KMS-11 (cell line): ENCODE measurements at regions not wholly inside any gene's neighbourhood (a gene's known extent, or its start where the extent isn't known, plus 50 kb on each side); places are given as distances from the start of the nearest gene placed in this dataset.
A peak's percentile ranks its signal among the peaks of the same experiment; 100 is the strongest.

Source experiments
- H2AFZ ChIP-seq: fragments of 200-600 bp; sonication (generic); 2 replicates; pipeline ENCODE4 v1.6.1; 2016; ENCODE audit warnings: antibody characterized with exemption, mixed run types, low read depth
- H3K27ac ChIP-seq: fragments of 200-600 bp; sonication (generic); 2 replicates; pipeline ENCODE4 v1.6.1; 2016; ENCODE audit warnings: mild to moderate bottlenecking, mixed run types
- H3K27me3 ChIP-seq: fragments of 200-600 bp; sonication (generic); 2 replicates; pipeline ENCODE4 v1.6.1; 2017; ENCODE audit warnings: mild to moderate bottlenecking, low read depth, mixed run types, moderate library complexity; ENCODE audit not compliant: insufficient read depth
- H3K36me3 ChIP-seq: fragments of 200-600 bp; sonication (generic); 2 replicates; pipeline ENCODE4 v1.6.1; 2017; ENCODE audit warnings: mild to moderate bottlenecking, mixed run types; ENCODE audit not compliant: insufficient read depth
- H3K4me1 ChIP-seq: fragments of 200-600 bp; sonication (generic); 2 replicates; pipeline ENCODE4 v1.6.1; 2016; ENCODE audit warnings: mild to moderate bottlenecking, low read depth, mixed run types; ENCODE audit not compliant: poor library complexity, severe bottlenecking
- H3K4me2 ChIP-seq: fragments of 200-600 bp; sonication (generic); 2 replicates; pipeline ENCODE4 v1.7.0; 2016; ENCODE audit warnings: mild to moderate bottlenecking, mixed run types
- H3K4me3 ChIP-seq: fragments of 200-600 bp; sonication (generic); IDR thresholded peaks from 2 replicates; pipeline ENCODE4 v1.6.1; 2017; ENCODE audit warnings: low read depth, low read length, mixed read lengths; ENCODE audit not compliant: insufficient read depth
- H3K79me2 ChIP-seq: fragments of 200-600 bp; sonication (generic); 2 replicates; pipeline ENCODE4 v1.6.1; 2016; ENCODE audit warnings: low read depth, mixed run types; ENCODE audit not compliant: insufficient read depth
- H3K9ac ChIP-seq: fragments of 200-600 bp; sonication (generic); 2 replicates; pipeline ENCODE4 v1.6.1; 2016; ENCODE audit warnings: mild to moderate bottlenecking, mixed run types
- H4K20me1 ChIP-seq: fragments of 200-600 bp; sonication (generic); 2 replicates; pipeline ENCODE4 v1.6.1; 2016; ENCODE audit warnings: mild to moderate bottlenecking, mixed run types; ENCODE audit not compliant: insufficient read depth
- TF ChIP-seq, protein P1 (sequence below): fragments of 200-600 bp; sonication (generic); conservative IDR thresholded peaks from 2 replicates; pipeline ENCODE4 v1.6.1; 2017; ENCODE audit warnings: low read depth, mild to moderate bottlenecking, antibody characterized with exemption, low read length, moderate library complexity, mixed read lengths

DNA sequence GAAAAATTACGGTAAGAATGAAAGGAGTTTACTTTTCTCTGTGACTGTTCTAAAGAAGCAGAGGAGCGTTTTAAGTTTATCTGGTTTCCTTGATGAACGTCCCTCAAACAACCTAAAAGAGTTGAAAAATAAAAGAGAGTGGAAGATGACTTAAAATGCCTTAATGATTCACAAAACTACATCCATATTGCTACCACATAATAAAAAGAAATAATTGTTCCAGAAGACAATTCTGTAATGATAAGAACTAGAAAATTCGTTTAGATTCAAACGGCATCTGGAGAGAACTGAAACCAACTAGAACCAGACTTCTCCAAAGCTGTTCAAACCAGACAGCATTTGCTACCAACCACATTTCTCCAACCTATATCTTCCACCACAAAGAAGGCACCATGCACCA, 68.1 kb downstream of the TEKT4 start:
- no peak overlapping the region for H3K4me3 ChIP-seq
- H3K9ac ChIP-seq, result no peak overlapping the region
- H4K20me1 ChIP-seq, result no peaks in the 10 kb centered on the region
- no peaks in the 10 kb centered on the region for H3K4me1 ChIP-seq
- no peak overlapping the region for H3K27ac ChIP-seq
- TF ChIP-seq, protein P1, sequence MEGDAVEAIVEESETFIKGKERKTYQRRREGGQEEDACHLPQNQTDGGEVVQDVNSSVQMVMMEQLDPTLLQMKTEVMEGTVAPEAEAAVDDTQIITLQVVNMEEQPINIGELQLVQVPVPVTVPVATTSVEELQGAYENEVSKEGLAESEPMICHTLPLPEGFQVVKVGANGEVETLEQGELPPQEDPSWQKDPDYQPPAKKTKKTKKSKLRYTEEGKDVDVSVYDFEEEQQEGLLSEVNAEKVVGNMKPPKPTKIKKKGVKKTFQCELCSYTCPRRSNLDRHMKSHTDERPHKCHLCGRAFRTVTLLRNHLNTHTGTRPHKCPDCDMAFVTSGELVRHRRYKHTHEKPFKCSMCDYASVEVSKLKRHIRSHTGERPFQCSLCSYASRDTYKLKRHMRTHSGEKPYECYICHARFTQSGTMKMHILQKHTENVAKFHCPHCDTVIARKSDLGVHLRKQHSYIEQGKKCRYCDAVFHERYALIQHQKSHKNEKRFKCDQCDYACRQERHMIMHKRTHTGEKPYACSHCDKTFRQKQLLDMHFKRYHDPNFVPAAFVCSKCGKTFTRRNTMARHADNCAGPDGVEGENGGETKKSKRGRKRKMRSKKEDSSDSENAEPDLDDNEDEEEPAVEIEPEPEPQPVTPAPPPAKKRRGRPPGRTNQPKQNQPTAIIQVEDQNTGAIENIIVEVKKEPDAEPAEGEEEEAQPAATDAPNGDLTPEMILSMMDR, result no peak
- H3K4me2 ChIP-seq, result no peak overlapping the region
- no peaks in the 10 kb centered on the region for H3K79me2 ChIP-seq
- H2AFZ ChIP-seq, result no peak overlapping the region
- H3K36me3 ChIP-seq, result no peaks in the 10 kb centered on the region
- no peaks in the 10 kb centered on the region for H3K27me3 ChIP-seq

DNA sequence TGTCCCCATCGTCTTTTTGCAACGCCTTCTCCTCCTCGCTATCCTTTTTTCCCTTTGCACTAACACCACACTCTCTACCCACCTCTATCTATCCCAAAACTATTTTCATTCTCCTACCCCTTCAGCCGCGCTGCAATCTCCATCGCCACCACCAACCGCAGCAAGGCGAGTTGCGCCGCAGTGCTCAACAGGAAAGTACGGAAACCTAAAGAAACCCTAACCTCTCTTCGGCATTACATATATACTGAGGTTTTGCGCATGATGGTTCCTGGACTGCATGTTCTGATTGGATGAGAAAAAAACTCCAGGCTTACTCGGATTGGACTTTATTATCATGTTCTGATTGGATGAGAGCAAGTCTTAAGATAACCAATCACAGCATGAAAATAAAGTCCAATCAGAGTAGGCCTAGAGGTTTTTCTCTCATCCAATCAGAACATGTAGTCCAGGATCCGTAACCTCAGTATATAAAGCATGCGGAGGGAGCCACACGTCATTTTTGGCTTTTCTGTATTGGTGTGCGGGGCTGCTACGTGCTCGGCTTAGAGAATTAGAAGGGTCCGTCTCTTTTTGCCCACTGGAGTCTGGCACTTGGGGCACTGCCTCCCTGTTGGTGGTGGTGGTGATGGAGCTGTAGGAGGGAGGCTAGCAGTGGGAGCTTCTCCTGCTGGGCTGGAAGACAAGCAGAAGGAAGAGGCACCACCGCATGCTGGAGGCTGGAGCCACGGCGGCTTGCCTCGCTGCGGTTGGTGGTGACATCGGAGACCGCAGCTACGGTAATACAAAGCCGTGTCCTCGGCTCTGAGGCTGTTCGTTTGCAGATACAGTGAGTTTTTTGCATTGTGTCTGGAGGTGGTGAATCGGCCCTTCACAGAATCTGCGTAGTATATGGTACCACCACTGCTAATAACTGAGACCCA, 76.1 kb downstream of the TEKT4 start:
- H3K27me3 ChIP-seq, result no peaks in the 10 kb centered on the region
- no peaks in the 10 kb centered on the region for H3K79me2 ChIP-seq
- no peaks in the 10 kb centered on the region for H4K20me1 ChIP-seq
- H3K9ac ChIP-seq, result no peak overlapping the region
- TF ChIP-seq, protein P1, result no peak
- H3K4me3 ChIP-seq, result no peak overlapping the region
- no peaks in the 10 kb centered on the region for H3K4me1 ChIP-seq
- H3K4me2 ChIP-seq, result no peak overlapping the region
- H3K36me3 ChIP-seq, result no peaks in the 10 kb centered on the region
- H3K27ac ChIP-seq, result no peak overlapping the region
- H2AFZ ChIP-seq, result no peak overlapping the region

DNA sequence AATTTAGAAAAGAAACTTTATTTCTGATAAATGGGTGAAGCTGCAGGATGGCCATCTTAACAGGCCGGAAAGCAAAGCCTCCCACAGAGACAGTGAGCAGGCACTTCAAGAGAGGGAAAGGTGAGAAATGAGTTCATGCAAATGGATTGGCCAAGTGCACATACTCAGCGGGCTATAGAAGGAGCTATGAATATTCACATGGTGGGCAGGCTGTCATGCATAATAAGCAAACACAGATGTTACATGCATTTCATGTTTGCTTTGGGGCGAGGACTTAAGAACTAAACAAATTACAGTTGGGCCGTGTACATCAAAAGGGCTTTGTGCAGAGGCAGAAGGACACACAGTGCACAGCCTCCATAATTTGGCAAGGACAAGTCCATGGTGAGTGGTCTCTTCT, 69.8 kb upstream of the MAL start:
- H4K20me1 ChIP-seq, result no peaks in the 10 kb centered on the region
- no peaks in the 10 kb centered on the region for H3K79me2 ChIP-seq
- no peak overlapping the region for H2AFZ ChIP-seq
- no peaks in the 10 kb centered on the region for H3K36me3 ChIP-seq
- no peak overlapping the region for H3K27ac ChIP-seq
- no peaks in the 10 kb centered on the region for H3K4me1 ChIP-seq
- H3K9ac ChIP-seq, result no peak overlapping the region
- no peak overlapping the region for H3K4me2 ChIP-seq
- no peaks in the 10 kb centered on the region for H3K27me3 ChIP-seq
- H3K4me3 ChIP-seq, result no peak overlapping the region
- TF ChIP-seq, protein P1, result no peak

DNA sequence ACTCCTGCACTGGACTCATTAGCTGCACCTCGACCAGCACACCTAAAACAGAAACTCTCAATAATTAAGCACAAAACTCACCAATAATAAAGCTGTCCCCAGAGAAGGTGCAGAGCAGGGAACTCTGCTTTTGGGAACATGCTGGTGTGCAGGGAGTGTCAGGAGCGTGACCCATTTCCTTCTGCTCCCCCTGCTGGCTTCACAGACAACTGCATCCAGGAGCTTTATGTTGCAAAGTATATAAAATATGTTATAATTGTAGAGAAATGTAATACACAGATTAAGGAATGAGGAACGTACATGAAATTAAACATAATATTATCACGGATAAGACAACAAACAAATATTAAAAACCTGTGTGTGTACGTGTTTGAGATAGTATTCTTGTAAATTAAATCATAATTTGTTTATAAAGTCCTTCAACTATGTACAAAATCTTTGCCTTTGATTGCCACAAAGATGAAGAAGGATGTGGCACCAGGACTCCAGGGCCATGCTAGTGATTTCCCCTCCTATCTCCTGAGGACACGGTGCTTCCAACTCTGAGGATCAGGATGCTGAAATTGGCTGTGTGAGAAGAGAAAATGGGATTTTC, 68.6 kb upstream of the MAL start:
- H3K27me3 ChIP-seq, result no peaks in the 10 kb centered on the region
- no peak overlapping the region for H3K9ac ChIP-seq
- no peaks in the 10 kb centered on the region for H4K20me1 ChIP-seq
- TF ChIP-seq, protein P1, result peak; percentile 86
- H3K4me3 ChIP-seq, result no peak overlapping the region
- H3K27ac ChIP-seq, result no peak overlapping the region
- no peak overlapping the region for H3K4me2 ChIP-seq
- no peaks in the 10 kb centered on the region for H3K36me3 ChIP-seq
- H3K4me1 ChIP-seq, result no peaks in the 10 kb centered on the region
- H3K79me2 ChIP-seq, result no peaks in the 10 kb centered on the region
- H2AFZ ChIP-seq, result no peak overlapping the region
